Astrocyte (in vitro differentiated cells and primary cell): ENCODE measurements at regions not wholly inside any gene's neighbourhood (a gene's known extent, or its start where the extent isn't known, plus 50 kb on each side); places are given as distances from the start of the nearest gene placed in this dataset.

Experiments
- DNase-seq: peaks from one replicate; pipeline ENCODE4 v3.0.0-alpha.2; 2010; ENCODE audit warnings: low read depth
- FAIRE-seq: peaks from 2 replicates; lab custom pipeline; 2011; peaks lifted over from hg19 to GRCh38; lab: Jason Lieb, UNC
- H2AFZ ChIP-seq: 2 replicates; pipeline ENCODE4 v1.6.0; 2012; ENCODE audit warnings: low read depth, low read length, inconsistent platforms
- H3K27ac ChIP-seq: 2 replicates; pipeline ENCODE4 v1.5.1; 2011; ENCODE audit warnings: low read depth, low read length, inconsistent platforms
- H3K27me3 ChIP-seq: 2 replicates; pipeline ENCODE4 v1.6.0; 2011; ENCODE audit warnings: low read length, inconsistent platforms; ENCODE audit not compliant: insufficient read depth
- H3K36me3 ChIP-seq: 2 replicates; pipeline ENCODE4 v1.5.1; 2011; ENCODE audit warnings: low read length, inconsistent platforms; ENCODE audit not compliant: insufficient read depth
- H3K4me1 ChIP-seq: 2 replicates; pipeline ENCODE4 v1.5.1; 2011; ENCODE audit warnings: low read length, inconsistent platforms; ENCODE audit not compliant: insufficient read depth
- H3K4me2 ChIP-seq: 2 replicates; pipeline ENCODE4 v1.6.0; 2012; ENCODE audit warnings: low read length, inconsistent platforms
- H3K4me3 ChIP-seq: 2 replicates; pipeline ENCODE4 v1.5.1; 2011; ENCODE audit warnings: low read depth, mild to moderate bottlenecking, low read length, inconsistent platforms; ENCODE audit not compliant: insufficient read depth
- H3K79me2 ChIP-seq: 2 replicates; pipeline ENCODE4 v1.6.0; 2012; ENCODE audit warnings: mild to moderate bottlenecking, low read length, inconsistent platforms; ENCODE audit not compliant: insufficient read depth
- H3K9ac ChIP-seq: 2 replicates; pipeline ENCODE4 v1.6.0; 2012; ENCODE audit warnings: mild to moderate bottlenecking, low read length, inconsistent platforms
- H3K9me3 ChIP-seq: 2 replicates; pipeline ENCODE4 v1.5.1; 2012; ENCODE audit warnings: low read depth, mild to moderate bottlenecking, low read length, inconsistent platforms; ENCODE audit not compliant: insufficient read depth
- H4K20me1 ChIP-seq: 2 replicates; pipeline ENCODE4 v1.6.0; 2012; ENCODE audit warnings: low read length, inconsistent platforms; ENCODE audit not compliant: insufficient read depth
- H3K27ac Mint-ChIP-seq: one replicate; pipeline ENCODE4 v1.8.0; 2021; ENCODE audit warnings: mild to moderate bottlenecking, mixed read lengths; ENCODE audit not compliant: unreplicated experiment
- H3K27me3 Mint-ChIP-seq: one replicate; pipeline ENCODE4 v1.8.0; 2021; ENCODE audit warnings: low read depth, mixed read lengths; ENCODE audit not compliant: unreplicated experiment
- H3K36me3 Mint-ChIP-seq: one replicate; pipeline ENCODE4 v1.8.0; 2021; ENCODE audit warnings: low read depth, mixed read lengths; ENCODE audit not compliant: unreplicated experiment
- H3K4me1 Mint-ChIP-seq: one replicate; pipeline ENCODE4 v1.8.0; 2021; ENCODE audit warnings: low read depth, mixed read lengths; ENCODE audit not compliant: unreplicated experiment
- H3K4me3 Mint-ChIP-seq: one replicate; pipeline ENCODE4 v1.8.0; 2021; ENCODE audit warnings: mild to moderate bottlenecking, moderate library complexity, mixed read lengths; ENCODE audit not compliant: unreplicated experiment
- H3K9me3 Mint-ChIP-seq: one replicate; pipeline ENCODE4 v1.8.0; 2021; ENCODE audit warnings: mild to moderate bottlenecking, mixed read lengths; ENCODE audit not compliant: unreplicated experiment
- CTCF ChIP-seq: IDR thresholded peaks from 2 replicates; pipeline ENCODE4 v1.5.1; 2011; ENCODE audit warnings: low read depth, mild to moderate bottlenecking, inconsistent platforms, low read length, moderate library complexity; ENCODE audit not compliant: insufficient read depth
- EZH2 ChIP-seq: IDR thresholded peaks from 2 replicates; pipeline ENCODE4 v1.6.1; 2012; ENCODE audit warnings: mild to moderate bottlenecking, low read length, inconsistent platforms; ENCODE audit not compliant: insufficient read depth

DNA sequence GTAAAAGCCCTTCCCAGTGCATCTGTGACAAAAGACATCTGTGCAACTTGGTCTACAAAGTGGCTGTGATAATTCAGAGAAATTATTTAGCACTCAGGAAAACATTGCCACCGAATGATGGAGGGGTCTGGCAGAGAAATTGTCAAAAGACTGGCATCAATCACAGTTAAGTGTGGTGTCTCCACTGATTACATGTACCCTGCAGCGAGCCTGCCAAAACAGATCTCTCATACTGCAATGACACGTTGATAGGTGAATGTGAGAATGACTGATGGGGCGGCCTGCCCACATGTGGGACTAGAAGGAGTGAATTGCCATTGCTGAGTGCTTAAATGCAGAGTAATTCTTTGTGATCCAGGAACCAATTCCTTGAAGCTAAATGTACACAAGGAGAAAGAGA lies 136.4 kb upstream of the PCSK5 start:
- Mint-ChIP-seq H3K4me1 (no peaks in the 10 kb centered on the region), H3K27me3 (no peaks in the 10 kb centered on the region), H3K4me3 (no peak overlapping the region), H3K9me3 (no peaks in the 10 kb centered on the region), H3K27ac (no peak overlapping the region), H3K36me3 (no peaks in the 10 kb centered on the region)
- H3K9ac ChIP-seq: no peak overlapping the region
- no peaks in the 10 kb centered on the region for H3K4me1 ChIP-seq
- no peaks in the 10 kb centered on the region for H3K36me3 ChIP-seq
- peaks cover 2% of the 10 kb centered on the region for H3K9me3 ChIP-seq
- H3K4me3 ChIP-seq: no peak overlapping the region
- no peak overlapping the region for H2AFZ ChIP-seq
- H4K20me1 ChIP-seq: no peaks in the 10 kb centered on the region
- no peak overlapping the region for H3K27ac ChIP-seq
- H3K4me2 ChIP-seq: no peak overlapping the region
- H3K27me3 ChIP-seq: no peaks in the 10 kb centered on the region
- no peaks in the 10 kb centered on the region for H3K79me2 ChIP-seq
- DNase-seq (no peak), FAIRE-seq (no peak)
- TF ChIP-seq CTCF: no peak

DNA sequence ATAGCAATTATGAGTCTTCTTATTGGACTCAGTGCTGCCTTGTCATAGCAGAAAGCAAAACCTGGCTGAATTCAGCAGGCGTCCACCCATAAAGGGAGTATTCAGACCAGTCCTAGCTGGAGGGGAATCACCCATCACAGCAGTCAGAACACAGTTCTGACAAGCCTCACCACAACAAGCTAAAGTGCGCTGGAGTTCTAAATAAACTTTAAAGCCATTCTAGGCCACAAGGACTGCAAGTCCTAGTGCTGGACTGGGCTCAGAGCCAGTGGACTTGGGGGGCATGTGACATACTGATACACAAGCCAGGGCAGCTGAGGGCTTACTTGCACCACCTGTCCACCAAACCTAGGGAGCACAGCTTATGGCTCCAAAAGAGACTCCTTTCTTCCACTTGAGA lies 115.3 kb upstream of the PCSK5 start:
- no peak overlapping the region for H2AFZ ChIP-seq
- no peaks in the 10 kb centered on the region for H3K4me1 ChIP-seq
- H3K4me2 ChIP-seq: no peak overlapping the region
- H3K36me3 ChIP-seq: no peaks in the 10 kb centered on the region
- Mint-ChIP-seq H3K4me1 (no peaks in the 10 kb centered on the region), H3K9me3 (no peaks in the 10 kb centered on the region), H3K36me3 (no peaks in the 10 kb centered on the region), H3K27ac (no peak overlapping the region), H3K27me3 (no peaks in the 10 kb centered on the region), H3K4me3 (no peak overlapping the region)
- no peak for DNase-seq
- no peak for FAIRE-seq
- no peaks in the 10 kb centered on the region for H3K9me3 ChIP-seq
- no peak overlapping the region for H3K27ac ChIP-seq
- H3K4me3 ChIP-seq: no peak overlapping the region
- H3K27me3 ChIP-seq: no peaks in the 10 kb centered on the region
- no peaks in the 10 kb centered on the region for H4K20me1 ChIP-seq
- no peak for TF ChIP-seq CTCF
- no peak for TF ChIP-seq EZH2
- H3K79me2 ChIP-seq: no peaks in the 10 kb centered on the region
- H3K9ac ChIP-seq: no peak overlapping the region

- no peaks in the 10 kb centered on the region for H3K79me2 ChIP-seq
Observed at GRCh38 chr9:75775966-75776691, 114.3 kb upstream of the PCSK5 start.

More at GRCh38 chr9:75775966-75776691, 114.3 kb upstream of the PCSK5 start:
- no peaks in the 10 kb centered on the region for H3K27me3 Mint-ChIP-seq
- H3K27me3 ChIP-seq: no peaks in the 10 kb centered on the region
- DNase-seq (no peak), FAIRE-seq (no peak)
- H4K20me1 ChIP-seq: no peaks in the 10 kb centered on the region
- no peaks in the 10 kb centered on the region for H3K9me3 ChIP-seq
- H2AFZ ChIP-seq: no peak overlapping the region
- H3K4me3 Mint-ChIP-seq: no peak overlapping the region
- TF ChIP-seq EZH2 (no peak), CTCF (no peak)
- H3K9ac ChIP-seq: no peak overlapping the region
- no peaks in the 10 kb centered on the region for H3K36me3 Mint-ChIP-seq
- no peak overlapping the region for H3K27ac Mint-ChIP-seq
- no peaks in the 10 kb centered on the region for H3K4me1 Mint-ChIP-seq
- no peaks in the 10 kb centered on the region for H3K4me1 ChIP-seq
- no peak overlapping the region for H3K27ac ChIP-seq
- H3K9me3 Mint-ChIP-seq: no peaks in the 10 kb centered on the region
- H3K4me2 ChIP-seq: no peak overlapping the region
- H3K4me3 ChIP-seq: no peak overlapping the region
- H3K36me3 ChIP-seq: no peaks in the 10 kb centered on the region
